NCI-H69 (cell line): ENCODE measurements at regions not wholly inside any gene's neighbourhood (a gene's known extent, or its start where the extent isn't known, plus 50 kb on each side); places are given as distances from the start of the nearest gene placed in this dataset.

Experiments
- DNase-seq: peaks from one replicate; lab custom pipeline; 2025; lab: John Stamatoyannopoulos, UW

- peak; percentile 21 for DNase-seq
These were observed 225.1 kb upstream of the MPPED2 start for GRCh38 chr11:30811226-30811755.

DNA sequence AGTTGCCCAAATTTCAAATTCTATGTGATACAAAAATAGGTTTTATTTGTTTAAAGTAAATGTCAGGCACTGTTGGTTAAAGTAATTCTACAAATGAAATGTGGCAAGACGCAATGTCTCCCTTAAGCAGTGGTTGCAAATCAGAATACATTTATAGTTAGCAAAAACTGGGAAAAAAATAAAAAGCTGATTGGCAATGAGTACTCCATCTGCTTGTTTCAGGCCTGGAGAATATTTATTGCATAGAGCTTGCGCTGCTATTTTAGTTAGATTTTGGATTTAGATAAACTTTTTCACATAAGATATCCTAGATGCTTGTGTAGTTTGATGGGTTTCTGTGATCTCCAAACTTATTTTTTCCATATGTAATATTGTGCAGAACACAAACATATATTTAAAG is 224.0 kb upstream of the MPPED2 start:
- no peak for DNase-seq

- peak; percentile 16 for DNase-seq
These were observed 215.2 kb upstream of the MPPED2 start for GRCh38 chr11:30801357-30801756.

GRCh38 chr11:30800904-30801303 is 214.8 kb upstream of the MPPED2 start:
- no peak for DNase-seq

GRCh38 chr11:30798547-30799236 is 212.5 kb upstream of the MPPED2 start:
- peak; percentile 49 for DNase-seq

DNA sequence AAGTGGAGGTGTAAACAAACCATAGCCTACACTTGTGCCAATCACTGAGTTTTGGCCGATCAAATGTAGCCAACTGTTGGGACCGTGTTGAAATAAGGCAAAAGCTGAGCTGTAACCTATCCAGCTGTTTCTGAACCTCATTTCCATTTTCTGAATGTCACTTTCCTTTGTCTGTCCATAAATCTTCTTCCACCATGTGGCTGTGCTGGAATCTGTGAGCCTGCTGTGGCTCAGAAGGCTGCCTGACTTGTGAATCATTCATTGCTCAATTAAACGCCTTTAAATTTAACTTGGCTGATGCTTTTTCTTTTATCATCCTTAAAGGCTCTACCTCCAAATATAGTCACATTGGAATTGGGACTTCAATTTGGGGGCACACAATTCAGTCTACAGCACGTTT is 203.1 kb upstream of the MPPED2 start:
- DNase-seq, result no peak

- no peak for DNase-seq
These were observed 202.7 kb upstream of the MPPED2 start for GRCh38 chr11:30788849-30789248.

- DNase-seq, result no peak
These were observed 200.3 kb upstream of the MPPED2 start for GRCh38 chr11:30786256-30787110.

DNA sequence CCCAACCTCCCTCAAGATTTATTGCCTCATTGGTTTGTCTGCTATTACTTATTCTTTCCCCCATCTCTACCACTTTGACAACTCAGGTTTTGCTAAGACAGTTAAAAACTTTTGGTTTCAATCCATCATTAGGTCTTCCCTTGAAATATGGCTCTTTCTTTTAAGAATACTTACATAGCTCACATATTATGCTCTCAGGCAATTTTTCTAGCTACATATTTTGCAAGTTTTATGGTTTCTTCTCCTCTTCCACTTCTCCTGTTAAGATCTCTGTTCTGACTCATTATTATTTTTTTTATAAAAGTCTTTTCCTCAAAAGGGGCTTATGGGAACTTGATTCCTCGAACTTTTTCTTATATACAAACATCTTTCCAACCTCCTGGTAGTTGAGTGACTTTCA is 192.4 kb upstream of the MPPED2 start:
- no peak for DNase-seq

DNA sequence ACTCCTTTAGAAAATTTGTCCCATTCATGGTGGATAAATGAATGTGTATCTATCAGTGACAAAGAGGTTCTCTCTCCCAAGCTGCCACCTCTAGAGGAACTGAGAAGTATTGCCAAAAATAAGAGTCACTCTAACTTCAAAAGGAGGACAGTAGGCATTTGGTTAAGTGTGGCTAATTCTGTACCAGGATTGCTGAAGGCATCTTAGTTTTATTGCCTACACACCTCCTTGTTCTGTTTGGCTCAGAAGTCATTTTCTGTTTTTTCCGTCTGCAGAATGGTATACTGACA is 189.0 kb upstream of the MPPED2 start:
- peak; percentile 15 for DNase-seq

- no peak for DNase-seq
These were observed 188.5 kb upstream of the MPPED2 start for GRCh38 chr11:30774496-30775232.

DNA sequence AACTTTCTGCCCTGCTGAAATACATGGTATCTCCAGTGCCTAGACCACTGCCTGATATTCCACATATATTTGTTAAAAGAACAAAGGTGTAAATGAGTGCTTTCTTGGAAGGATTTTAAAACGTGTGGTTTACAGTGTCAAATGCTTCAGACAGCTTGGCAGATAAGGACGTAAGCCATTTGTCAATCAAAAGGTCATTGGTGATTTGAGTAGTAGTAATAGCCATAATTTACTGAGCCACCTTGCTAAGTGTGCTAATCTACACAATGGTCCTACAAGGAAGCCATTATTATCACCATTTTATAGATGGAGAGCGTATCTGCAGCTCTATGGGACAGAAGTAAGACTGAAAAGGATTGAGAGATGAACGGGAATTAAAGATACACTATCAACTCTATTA is 186.8 kb upstream of the MPPED2 start:
- DNase-seq, result no peak

- no peak for DNase-seq
These were observed 177.8 kb upstream of the MPPED2 start for GRCh38 chr11:30763951-30764350.

- DNase-seq, result no peak
These were observed 176.0 kb upstream of the MPPED2 start for GRCh38 chr11:30762188-30762587.

- no peak for DNase-seq
These were observed 174.2 kb upstream of the MPPED2 start for GRCh38 chr11:30760345-30760744.

DNA sequence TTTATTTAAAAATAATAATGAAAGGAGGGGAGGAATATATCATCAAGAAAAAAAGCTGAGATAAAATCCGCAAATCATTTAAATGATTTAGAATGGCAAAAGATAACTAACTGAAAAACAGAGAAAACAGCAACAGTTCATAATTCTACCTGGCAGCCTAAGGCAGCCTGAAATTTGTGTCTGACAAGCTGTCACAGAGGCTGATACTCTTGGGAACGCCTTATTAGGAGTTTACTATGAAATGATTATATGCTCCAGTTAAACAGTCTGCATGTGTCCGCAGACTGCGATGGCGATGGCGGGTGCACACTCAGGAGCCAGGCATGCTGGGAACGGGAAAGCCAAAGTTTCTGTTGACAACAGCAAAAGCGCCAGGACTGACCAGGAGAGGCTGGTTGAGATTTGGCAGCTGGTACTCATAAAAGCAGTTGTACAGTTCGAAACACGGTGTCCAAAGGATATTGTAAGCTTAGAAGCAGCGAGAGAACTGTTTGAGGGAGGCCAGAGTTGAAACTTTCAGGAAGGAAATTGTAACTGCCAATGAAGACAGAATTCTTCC is 172.9 kb upstream of the MPPED2 start:
- peak; percentile 48 for DNase-seq

- no peak for DNase-seq
These were observed 172.4 kb upstream of the MPPED2 start for GRCh38 chr11:30758518-30758917.

GRCh38 chr11:30758012-30758411 is 171.9 kb upstream of the MPPED2 start:
- no peak for DNase-seq

DNA sequence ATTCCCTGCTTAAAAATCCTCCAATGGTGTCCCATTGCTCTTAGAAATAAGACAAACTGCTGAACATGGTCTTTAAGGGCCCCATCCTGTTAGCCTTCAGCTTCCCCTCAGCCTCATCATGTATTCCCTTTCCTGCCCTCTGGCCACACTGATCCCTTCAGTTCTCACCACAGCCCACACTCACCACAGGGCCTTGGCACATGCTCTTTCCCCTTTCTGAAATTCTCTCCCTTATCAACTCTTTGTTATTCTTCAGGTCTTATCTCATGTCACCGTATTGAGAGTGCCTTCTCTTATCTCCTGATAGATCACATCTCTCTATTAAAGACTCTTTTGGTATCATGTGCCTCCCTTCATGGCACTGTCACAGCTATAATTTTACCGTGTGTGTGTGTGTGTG is 167.8 kb upstream of the MPPED2 start:
- no peak for DNase-seq

DNA sequence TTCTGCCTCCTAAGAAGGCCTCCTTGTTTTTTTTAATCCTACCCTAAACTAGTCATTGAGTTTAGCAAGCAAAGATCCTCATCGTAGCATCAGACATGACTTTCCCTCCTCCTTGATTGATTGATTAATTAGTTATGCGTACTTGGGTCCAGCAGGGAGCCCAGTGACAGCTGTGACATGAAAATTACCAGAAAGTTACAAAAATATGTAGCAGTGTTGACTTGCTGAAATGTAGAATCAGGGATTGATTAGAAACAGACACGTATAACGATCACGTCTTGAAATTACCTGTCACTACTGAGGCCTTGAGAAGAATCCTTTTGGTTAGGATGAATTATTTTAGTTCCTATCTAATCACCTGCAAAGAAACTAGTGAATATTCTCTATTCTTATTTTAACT is 167.4 kb upstream of the MPPED2 start:
- DNase-seq, result peak; percentile 17

DNA sequence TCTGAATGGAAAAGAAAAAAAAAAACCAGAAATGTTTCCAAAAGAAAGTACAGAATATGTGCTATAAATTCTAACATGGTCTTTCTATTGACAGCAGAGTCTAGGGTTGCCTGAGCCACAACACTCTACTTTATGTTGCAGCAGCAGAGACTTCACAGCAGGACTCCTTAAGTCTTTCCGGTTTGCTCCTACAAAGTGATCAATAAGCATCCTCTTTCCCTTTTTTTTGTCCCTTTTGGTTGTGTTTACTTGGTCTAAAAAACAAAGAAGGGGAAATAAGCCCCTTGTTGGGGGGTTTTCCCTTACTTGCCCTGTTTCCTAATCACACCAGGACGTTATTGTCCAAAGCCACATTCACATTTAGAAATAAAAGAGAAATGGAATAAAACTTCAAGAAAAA is 163.1 kb upstream of the MPPED2 start:
- DNase-seq, result no peak

- DNase-seq, result peak; percentile 17
These were observed 154.9 kb upstream of the MPPED2 start for GRCh38 chr11:30741039-30741550.
